ENCODE measurements at regions not wholly inside any gene's neighbourhood (a gene's known extent, or its start where the extent isn't known, plus 50 kb on each side); places are given as distances from the start of the nearest gene placed in this dataset.
"Not testable (repeated sequence)": the region's sequence is repeated elsewhere in the genome, so short reads cannot be mapped to it uniquely, and the experiment has no call there.

GRCh38 chr15:61376516-61376915, 147.4 kb upstream of the RORA start:
- Histone ChIP-seq H3K27ac (ENCODE audit: low read depth, low read length) (no peak overlapping the region), H3K27me3 (ENCODE audit: control insufficient read depth in 1 of 2, insufficient read depth in 2 of 2, low read length in 2 of 2) (no peaks in the 10 kb centered on the region), H3K4me1 (ENCODE audit: insufficient read depth, low read length) (no peaks in the 10 kb centered on the region), H3K9me3 (ENCODE audit: low read length) (no peaks in the 10 kb centered on the region), H3K9ac (ENCODE audit: low read length) (no peak overlapping the region), H3K4me3 (ENCODE audit: low read depth in 1 of 2, low read length in 2 of 2) (no peak overlapping the region), H3K36me3 (ENCODE audit: insufficient read depth, low read length) (no peaks in the 10 kb centered on the region)

- no peak overlapping the region for H3K27ac ChIP-seq (ENCODE audit: low read depth, low read length)
- no peaks in the 10 kb centered on the region for H3K27me3 ChIP-seq (ENCODE audit: control insufficient read depth in 1 of 2, insufficient read depth in 2 of 2, low read length in 2 of 2)
- H3K36me3 ChIP-seq (ENCODE audit: insufficient read depth, low read length): no peaks in the 10 kb centered on the region
- H3K9ac ChIP-seq (ENCODE audit: low read length): no peak overlapping the region
- no peaks in the 10 kb centered on the region for H3K9me3 ChIP-seq (ENCODE audit: low read length)
- H3K4me1 ChIP-seq (ENCODE audit: insufficient read depth, low read length): no peaks in the 10 kb centered on the region
- H3K4me3 ChIP-seq (ENCODE audit: low read depth in 1 of 2, low read length in 2 of 2): no peak overlapping the region
Observed at GRCh38 chr15:61374848-61375247, 145.7 kb upstream of the RORA start.

GRCh38 chr15:61367953-61368352, 138.9 kb upstream of the RORA start:
- no peaks in the 10 kb centered on the region for H3K9me3 ChIP-seq (ENCODE audit: low read length)
- no peaks in the 10 kb centered on the region for H3K36me3 ChIP-seq (ENCODE audit: insufficient read depth, low read length)
- no peak overlapping the region for H3K27ac ChIP-seq (ENCODE audit: low read depth, low read length)
- no peak overlapping the region for H3K4me3 ChIP-seq (ENCODE audit: low read depth in 1 of 2, low read length in 2 of 2)
- H3K9ac ChIP-seq (ENCODE audit: low read length): no peak overlapping the region
- no peaks in the 10 kb centered on the region for H3K27me3 ChIP-seq (ENCODE audit: control insufficient read depth in 1 of 2, insufficient read depth in 2 of 2, low read length in 2 of 2)
- no peaks in the 10 kb centered on the region for H3K4me1 ChIP-seq (ENCODE audit: insufficient read depth, low read length)

GRCh38 chr15:61364871-61365270, 135.8 kb upstream of the RORA start:
- Histone ChIP-seq H3K27me3 (ENCODE audit: control insufficient read depth in 1 of 2, insufficient read depth in 2 of 2, low read length in 2 of 2) (no peaks in the 10 kb centered on the region), H3K4me1 (ENCODE audit: insufficient read depth, low read length) (no peaks in the 10 kb centered on the region), H3K9me3 (ENCODE audit: low read length) (no peaks in the 10 kb centered on the region), H3K4me3 (ENCODE audit: low read depth in 1 of 2, low read length in 2 of 2) (no peak overlapping the region), H3K27ac (ENCODE audit: low read depth, low read length) (no peak overlapping the region), H3K36me3 (ENCODE audit: insufficient read depth, low read length) (no peaks in the 10 kb centered on the region), H3K9ac (ENCODE audit: low read length) (no peak overlapping the region)

GRCh38 chr15:61362912-61363311, 133.8 kb upstream of the RORA start:
- H3K4me3 ChIP-seq (ENCODE audit: low read depth in 1 of 2, low read length in 2 of 2); H3K27ac ChIP-seq (ENCODE audit: low read depth, low read length); H3K36me3 ChIP-seq (ENCODE audit: insufficient read depth, low read length); H3K9me3 ChIP-seq (ENCODE audit: low read length); H3K9ac ChIP-seq (ENCODE audit: low read length); H3K4me1 ChIP-seq (ENCODE audit: insufficient read depth, low read length); H3K27me3 ChIP-seq (ENCODE audit: control insufficient read depth in 1 of 2, insufficient read depth in 2 of 2, low read length in 2 of 2): not testable (repeated sequence)

- H3K27me3 ChIP-seq (ENCODE audit: control insufficient read depth in 1 of 2, insufficient read depth in 2 of 2, low read length in 2 of 2): no peaks in the 10 kb centered on the region
- H3K9me3 ChIP-seq (ENCODE audit: low read length): no peaks in the 10 kb centered on the region
- H3K4me3 ChIP-seq (ENCODE audit: low read depth in 1 of 2, low read length in 2 of 2): no peak overlapping the region
- no peaks in the 10 kb centered on the region for H3K36me3 ChIP-seq (ENCODE audit: insufficient read depth, low read length)
- H3K4me1 ChIP-seq (ENCODE audit: insufficient read depth, low read length): no peaks in the 10 kb centered on the region
- H3K27ac ChIP-seq (ENCODE audit: low read depth, low read length): no peak overlapping the region
- H3K9ac ChIP-seq (ENCODE audit: low read length): no peak overlapping the region
Observed at GRCh38 chr15:61344293-61344692, 115.2 kb upstream of the RORA start.

GRCh38 chr15:61342390-61342789, 113.3 kb upstream of the RORA start:
- H3K4me1 ChIP-seq (ENCODE audit: insufficient read depth, low read length): no peaks in the 10 kb centered on the region
- H3K27me3 ChIP-seq (ENCODE audit: control insufficient read depth in 1 of 2, insufficient read depth in 2 of 2, low read length in 2 of 2): no peaks in the 10 kb centered on the region
- no peak overlapping the region for H3K4me3 ChIP-seq (ENCODE audit: low read depth in 1 of 2, low read length in 2 of 2)
- no peak overlapping the region for H3K9ac ChIP-seq (ENCODE audit: low read length)
- no peaks in the 10 kb centered on the region for H3K9me3 ChIP-seq (ENCODE audit: low read length)
- no peaks in the 10 kb centered on the region for H3K36me3 ChIP-seq (ENCODE audit: insufficient read depth, low read length)
- no peak overlapping the region for H3K27ac ChIP-seq (ENCODE audit: low read depth, low read length)

- Histone ChIP-seq H3K36me3 (ENCODE audit: insufficient read depth, low read length) (no peaks in the 10 kb centered on the region), H3K9ac (ENCODE audit: low read length) (no peak overlapping the region), H3K27ac (ENCODE audit: low read depth, low read length) (no peak overlapping the region), H3K4me3 (ENCODE audit: low read depth in 1 of 2, low read length in 2 of 2) (no peak overlapping the region), H3K4me1 (ENCODE audit: insufficient read depth, low read length) (no peaks in the 10 kb centered on the region), H3K27me3 (ENCODE audit: control insufficient read depth in 1 of 2, insufficient read depth in 2 of 2, low read length in 2 of 2) (no peaks in the 10 kb centered on the region), H3K9me3 (ENCODE audit: low read length) (no peaks in the 10 kb centered on the region)
Observed at GRCh38 chr15:61339516-61339915, 110.4 kb upstream of the RORA start.

GRCh38 chr15:61337541-61337940, 108.4 kb upstream of the RORA start:
- Histone ChIP-seq H3K4me1 (ENCODE audit: insufficient read depth, low read length) (no peaks in the 10 kb centered on the region), H3K9ac (ENCODE audit: low read length) (no peak overlapping the region), H3K9me3 (ENCODE audit: low read length) (no peaks in the 10 kb centered on the region), H3K4me3 (ENCODE audit: low read depth in 1 of 2, low read length in 2 of 2) (no peak overlapping the region), H3K27me3 (ENCODE audit: control insufficient read depth in 1 of 2, insufficient read depth in 2 of 2, low read length in 2 of 2) (no peaks in the 10 kb centered on the region), H3K27ac (ENCODE audit: low read depth, low read length) (no peak overlapping the region), H3K36me3 (ENCODE audit: insufficient read depth, low read length) (no peaks in the 10 kb centered on the region)

- H3K27ac ChIP-seq (ENCODE audit: low read depth, low read length): no peak overlapping the region
- H3K9me3 ChIP-seq (ENCODE audit: low read length): no peaks in the 10 kb centered on the region
- no peaks in the 10 kb centered on the region for H3K27me3 ChIP-seq (ENCODE audit: control insufficient read depth in 1 of 2, insufficient read depth in 2 of 2, low read length in 2 of 2)
- H3K36me3 ChIP-seq (ENCODE audit: insufficient read depth, low read length): no peaks in the 10 kb centered on the region
- H3K9ac ChIP-seq (ENCODE audit: low read length): no peak overlapping the region
- H3K4me3 ChIP-seq (ENCODE audit: low read depth in 1 of 2, low read length in 2 of 2): no peak overlapping the region
- H3K4me1 ChIP-seq (ENCODE audit: insufficient read depth, low read length): no peaks in the 10 kb centered on the region
Observed at GRCh38 chr15:61336026-61336638, 107.0 kb upstream of the RORA start.

GRCh38 chr15:61334714-61335113, 105.6 kb upstream of the RORA start:
- H3K9me3 ChIP-seq (ENCODE audit: low read length); H3K27me3 ChIP-seq (ENCODE audit: control insufficient read depth in 1 of 2, insufficient read depth in 2 of 2, low read length in 2 of 2); H3K4me3 ChIP-seq (ENCODE audit: low read depth in 1 of 2, low read length in 2 of 2); H3K36me3 ChIP-seq (ENCODE audit: insufficient read depth, low read length); H3K27ac ChIP-seq (ENCODE audit: low read depth, low read length); H3K9ac ChIP-seq (ENCODE audit: low read length); H3K4me1 ChIP-seq (ENCODE audit: insufficient read depth, low read length): not testable (repeated sequence)

GRCh38 chr15:61331019-61331418, 101.9 kb upstream of the RORA start:
- H3K4me3 ChIP-seq (ENCODE audit: low read depth in 1 of 2, low read length in 2 of 2): no peak overlapping the region
- H3K27me3 ChIP-seq (ENCODE audit: control insufficient read depth in 1 of 2, insufficient read depth in 2 of 2, low read length in 2 of 2): no peaks in the 10 kb centered on the region
- H3K27ac ChIP-seq (ENCODE audit: low read depth, low read length): no peak overlapping the region
- H3K4me1 ChIP-seq (ENCODE audit: insufficient read depth, low read length): no peaks in the 10 kb centered on the region
- H3K9ac ChIP-seq (ENCODE audit: low read length): no peak overlapping the region
- no peaks in the 10 kb centered on the region for H3K36me3 ChIP-seq (ENCODE audit: insufficient read depth, low read length)
- H3K9me3 ChIP-seq (ENCODE audit: low read length): no peaks in the 10 kb centered on the region

Measured in muscle layer of colon (tissue), 2 donors.